LNCAP (cell line): ENCODE measurements at regions not wholly inside any gene's neighbourhood (a gene's known extent, or its start where the extent isn't known, plus 50 kb on each side); places are given as distances from the start of the nearest gene placed in this dataset.

Experiments used
- CTCF ChIP-seq: fragments of 450-650 bp; IDR thresholded peaks from 2 replicates; pipeline ENCODE4 v1.5.1; 2017; ENCODE audit warnings: mild to moderate bottlenecking

GRCh38 chr1:80369780-80370179 is 1363.2 kb upstream of the ADGRL4 start:
- no peak for TF ChIP-seq CTCF

GRCh38 chr1:80367058-80367457 is 1360.5 kb upstream of the ADGRL4 start:
- TF ChIP-seq CTCF, result no peak

GRCh38 chr1:80365359-80366021 is 1359.0 kb upstream of the ADGRL4 start:
- TF ChIP-seq CTCF, result no peak

GRCh38 chr1:80363689-80364475 is 1357.4 kb upstream of the ADGRL4 start:
- no peak for TF ChIP-seq CTCF

- TF ChIP-seq CTCF, result no peak
Observed at GRCh38 chr1:80359666-80360065, 1353.1 kb upstream of the ADGRL4 start.

- no peak for TF ChIP-seq CTCF
Observed at GRCh38 chr1:80349218-80349617, 1342.7 kb upstream of the ADGRL4 start.

GRCh38 chr1:80341021-80341420 is 1334.5 kb upstream of the ADGRL4 start:
- TF ChIP-seq CTCF, result no peak
